Liver (tissue), 3 donors: ENCODE measurements at regions not wholly inside any gene's neighbourhood (a gene's known extent, or its start where the extent isn't known, plus 50 kb on each side); places are given as distances from the start of the nearest gene placed in this dataset.

Experiments
- CTCF ChIP-seq: fragments of 150-350 bp; IDR thresholded peaks from 2 replicates; pipeline ENCODE4 v1.5.1; 2017; ENCODE audit warnings: improper control_type of control experiment, low read depth, low read length; ENCODE audit not compliant: missing input control
- FOXA1 ChIP-seq: IDR thresholded peaks from 2 replicates; pipeline ENCODE4 v1.6.1; 2016; ENCODE audit warnings: antibody characterized with exemption
- RAD21 ChIP-seq, 2 donors: IDR thresholded peaks; 2 replicates each; pipeline ENCODE4 v1.6.1; 2016; ENCODE audit warnings: antibody characterized with exemption in 2 of 2, mild to moderate bottlenecking in 2 of 2
- donor health status: healthy.
- donor health status: healthy.

- TF ChIP-seq CTCF (no peak), FOXA1 (no peak), RAD21 (IDR thresholded peaks at IDR 0.05) (no peak)
These were observed 313.6 kb downstream of the TBC1D32 start for GRCh38 chr6:121020656-121021055.
